ENCODE measurements at regions not wholly inside any gene's neighbourhood (a gene's known extent, or its start where the extent isn't known, plus 50 kb on each side); places are given as distances from the start of the nearest gene placed in this dataset.
A peak's percentile ranks its signal among the peaks of the same experiment; 100 is the strongest.

GRCh38 chr6:97626671-97627441 lies 343.8 kb upstream of the MMS22L start:
- Histone ChIP-seq H3K4me3 (peak overlapping the region in 1 of 2 donors; percentile 15), H3K4me1 (peaks cover 6% of the 10 kb centered on the region), H3K27me3 (no peaks in the 10 kb centered on the region), H3K9me3 (no peaks in the 10 kb centered on the region), H3K27ac (no peak overlapping the region), H3K36me3 (ENCODE audit: low read depth, missing control alignments) (no peaks in the 10 kb centered on the region)
- intact Hi-C loops (cut with DNase I; ENCODE audit: low total_unique reads) = no loop called here
- 18 to 25% methylated on average over 7 of the region's 7 CpGs for WGBS, 2 donors
- no peak for DNase-seq
- TF ChIP-seq CTCF (IDR thresholded peaks at IDR 0.05) (no peak), POLR2A (IDR thresholded peaks at IDR 0.05) (no peak)

DNA sequence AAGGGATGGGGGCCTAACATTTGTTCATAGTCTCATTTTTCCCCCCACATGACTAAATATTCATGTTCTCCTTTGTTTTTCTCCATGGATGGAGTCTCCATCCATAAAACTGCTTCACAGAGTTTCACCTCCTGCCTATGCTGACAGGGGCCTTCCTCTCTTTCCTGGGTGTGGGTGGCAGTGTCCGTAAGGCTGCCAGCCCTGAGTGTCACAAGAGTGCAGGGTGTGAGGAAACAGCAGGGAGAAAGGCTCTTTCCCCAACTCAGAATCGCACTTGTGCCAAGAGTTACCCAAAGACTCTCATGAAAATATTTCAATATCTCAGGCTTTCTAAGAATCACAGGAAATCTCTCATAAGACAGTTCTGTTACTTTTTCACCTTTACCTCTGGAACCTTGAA lies 346.2 kb upstream of the MMS22L start:
- Histone ChIP-seq H3K4me1 (peaks cover 6% of the 10 kb centered on the region), H3K9me3 (no peaks in the 10 kb centered on the region), H3K36me3 (ENCODE audit: low read depth, missing control alignments) (no peaks in the 10 kb centered on the region), H3K4me3 (no peak overlapping the region), H3K27me3 (no peaks in the 10 kb centered on the region), H3K27ac (no peak overlapping the region)
- WGBS, 2 donors = 86 to 91% methylated on average over 2 of the region's 2 CpGs
- intact Hi-C loops (cut with DNase I; ENCODE audit: low total_unique reads) = no loop called here
- no peak for DNase-seq
- TF ChIP-seq CTCF (IDR thresholded peaks at IDR 0.05) (no peak), POLR2A (IDR thresholded peaks at IDR 0.05) (no peak)

DNA sequence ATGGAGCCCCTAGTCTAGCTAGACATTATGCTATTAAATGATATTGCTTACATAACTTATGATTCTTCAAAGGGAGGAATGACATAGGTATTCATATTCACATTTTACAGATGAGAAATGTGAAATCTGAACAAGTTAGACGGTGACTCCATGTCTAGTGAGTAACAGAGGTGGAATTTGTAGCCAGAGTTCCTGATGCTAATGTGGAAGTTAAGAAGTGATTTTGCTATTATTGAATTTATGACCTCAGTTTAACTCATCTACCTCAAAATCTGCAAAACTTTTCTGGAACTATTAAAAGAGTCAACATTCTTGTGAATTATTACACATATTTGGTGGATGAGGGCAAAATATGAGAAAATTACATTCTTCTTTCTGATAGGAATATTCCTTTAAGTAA lies 347.6 kb upstream of the MMS22L start:
- Histone ChIP-seq H3K9me3 (no peaks in the 10 kb centered on the region), H3K27ac (no peak overlapping the region), H3K4me3 (no peak overlapping the region), H3K27me3 (no peaks in the 10 kb centered on the region), H3K36me3 (ENCODE audit: low read depth, missing control alignments) (no peaks in the 10 kb centered on the region), H3K4me1 (peaks cover 6% of the 10 kb centered on the region)
- no peak for DNase-seq
- intact Hi-C loops (cut with DNase I; ENCODE audit: low total_unique reads) = no loop called here
- 80 to 88% methylated on average over 1 of the region's 1 CpG for WGBS, 2 donors
- TF ChIP-seq CTCF (IDR thresholded peaks at IDR 0.05) (no peak), POLR2A (IDR thresholded peaks at IDR 0.05) (no peak)

DNA sequence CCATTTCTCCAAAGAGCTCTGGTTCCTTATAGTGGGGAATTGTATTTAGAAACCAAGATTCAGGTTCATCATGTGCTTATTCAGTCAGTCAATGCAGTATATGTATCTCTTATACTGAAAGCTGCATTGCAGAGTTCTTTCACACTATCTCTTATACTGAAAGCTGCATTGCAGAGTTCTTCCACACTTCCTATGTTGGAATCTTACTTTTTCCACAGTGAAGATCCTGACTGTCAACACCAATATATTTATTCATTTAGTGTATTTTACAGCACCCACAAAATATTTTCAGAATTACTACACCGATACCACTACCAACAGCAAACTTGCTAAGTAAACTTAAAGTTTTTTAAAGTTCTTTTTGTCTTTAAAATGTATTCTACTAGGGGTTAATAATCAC lies 349.3 kb upstream of the MMS22L start:
- WGBS, 2 donors = 89 to 96% methylated on average over 1 of the region's 1 CpG

More for the DNA sequence above, 349.3 kb upstream of the MMS22L start:
- H3K4me1 ChIP-seq = no peaks in the 10 kb centered on the region
- H3K9me3 ChIP-seq = no peaks in the 10 kb centered on the region
- H3K36me3 ChIP-seq (ENCODE audit: low read depth, missing control alignments) = no peaks in the 10 kb centered on the region
- no peaks in the 10 kb centered on the region for H3K27me3 ChIP-seq
- no peak overlapping the region for H3K27ac ChIP-seq
- intact Hi-C loops (cut with DNase I; ENCODE audit: low total_unique reads) = no loop called here
- H3K4me3 ChIP-seq = no peak overlapping the region
- TF ChIP-seq CTCF (IDR thresholded peaks at IDR 0.05) (no peak), POLR2A (IDR thresholded peaks at IDR 0.05) (no peak)
- DNase-seq = no peak

Data from testis (tissue), 2 donors.